DMS153 (cell line): ENCODE measurements at regions not wholly inside any gene's neighbourhood (a gene's known extent, or its start where the extent isn't known, plus 50 kb on each side); places are given as distances from the start of the nearest gene placed in this dataset.

Experiments
- DNase-seq: peaks from one replicate; lab custom pipeline; 2025; lab: John Stamatoyannopoulos, UW

DNA sequence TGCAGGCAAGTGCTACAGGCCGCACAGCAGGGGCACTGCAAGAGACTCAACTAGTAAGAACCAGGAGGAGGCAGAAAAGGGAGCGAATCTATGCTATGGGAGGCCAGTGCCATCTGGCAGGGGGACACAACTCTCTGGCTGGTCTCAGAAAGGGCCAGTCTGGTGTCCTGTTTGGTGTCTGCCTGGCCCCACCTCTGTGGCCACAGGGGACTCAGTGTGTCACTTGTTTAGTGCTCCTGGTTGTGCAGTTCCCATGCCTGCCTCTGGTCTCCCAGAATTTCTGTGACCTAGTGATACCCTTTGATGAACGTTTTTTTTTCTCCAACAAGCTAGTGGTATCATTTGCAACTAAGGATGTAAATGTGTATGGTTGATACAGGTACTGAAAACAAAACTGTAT is 59.2 kb upstream of the JCAD start:
- no peak for DNase-seq

DNA sequence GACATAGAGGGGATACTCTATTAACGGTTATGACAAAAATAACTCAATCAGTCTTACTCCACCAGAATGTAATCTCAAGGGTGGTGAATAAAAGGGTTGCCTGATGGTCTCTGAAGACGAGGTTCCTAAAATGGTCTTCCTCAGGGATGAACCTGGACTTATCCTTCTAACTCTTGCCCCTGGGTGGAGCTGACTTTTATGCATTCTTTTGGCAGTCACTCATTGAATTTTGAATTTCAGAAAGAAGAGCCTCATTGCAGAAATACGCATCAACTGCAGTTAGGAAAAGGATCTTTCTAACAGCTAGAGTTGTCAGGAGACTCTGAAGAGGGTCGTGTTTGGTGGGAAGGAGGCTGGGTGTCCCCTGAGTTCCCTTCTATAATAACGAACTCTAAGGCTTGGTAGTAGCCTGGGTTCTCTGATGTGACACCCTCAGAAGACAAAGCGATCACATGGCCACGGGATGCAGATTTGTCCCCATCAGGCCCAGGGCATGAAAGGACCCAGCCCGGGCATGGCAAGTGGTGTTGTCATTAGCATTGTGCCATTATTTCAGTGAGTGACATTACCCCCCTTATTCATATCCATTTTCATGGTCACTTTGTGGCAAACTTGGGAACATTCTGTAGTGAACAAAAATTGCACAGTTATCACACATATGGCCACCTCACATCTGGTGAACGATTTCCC is 58.6 kb upstream of the JCAD start:
- DNase-seq, result no peak

GRCh38 chr10:30116041-30116491 is 56.7 kb upstream of the JCAD start:
- DNase-seq, result no peak

DNA sequence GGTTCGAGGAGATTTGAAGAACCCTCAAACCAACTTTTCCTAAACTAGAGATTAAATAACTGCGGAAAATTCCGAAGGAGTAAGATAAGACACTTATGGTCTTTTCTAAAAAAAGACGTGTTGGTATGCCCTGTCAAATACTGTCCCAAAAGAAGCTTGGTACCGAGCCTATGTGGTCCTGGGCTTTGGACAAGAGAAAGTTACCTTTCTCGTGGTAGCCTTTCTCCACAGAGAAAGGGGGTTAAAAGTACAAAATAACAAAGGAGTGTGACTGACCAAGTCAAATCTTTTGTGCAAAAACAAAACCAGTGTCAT is 56.2 kb upstream of the JCAD start:
- no peak for DNase-seq

DNA sequence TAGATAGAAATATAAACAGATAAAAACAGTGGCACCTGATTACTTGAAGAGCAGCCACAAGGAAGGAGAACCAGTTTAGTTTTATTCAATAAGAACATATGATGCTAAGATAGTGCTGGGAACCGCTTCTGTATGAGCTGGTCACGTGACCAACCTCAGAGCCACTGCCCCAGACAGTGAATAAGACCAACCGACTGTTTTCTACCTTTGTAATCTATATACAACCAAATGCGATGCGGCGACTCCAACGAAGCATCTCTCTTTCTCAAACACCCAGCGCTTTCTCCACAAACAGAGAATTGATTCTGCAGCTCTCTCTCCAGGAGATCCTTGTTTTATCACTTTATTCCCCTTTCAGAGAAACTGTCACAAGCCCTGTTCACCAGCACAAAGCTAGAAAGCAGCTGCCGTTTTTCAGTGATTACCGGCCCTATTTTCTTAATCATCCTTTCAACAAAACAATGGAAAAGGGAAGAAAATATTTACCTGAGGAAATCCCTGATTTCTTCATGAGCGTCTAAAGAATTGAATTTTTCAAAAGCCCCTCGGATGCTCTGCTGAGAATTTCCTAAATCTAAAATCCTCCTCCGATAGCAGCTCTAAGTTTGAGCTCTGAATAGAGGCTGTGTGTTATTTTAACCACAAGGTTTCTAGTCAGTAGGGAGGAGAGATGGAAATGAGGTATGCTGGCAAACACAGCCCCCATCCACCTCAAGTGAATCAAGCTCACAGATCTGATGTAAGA is 55.7 kb upstream of the JCAD start:
- no peak for DNase-seq

GRCh38 chr10:30114401-30114800 is 55.0 kb upstream of the JCAD start:
- DNase-seq, result no peak

DNA sequence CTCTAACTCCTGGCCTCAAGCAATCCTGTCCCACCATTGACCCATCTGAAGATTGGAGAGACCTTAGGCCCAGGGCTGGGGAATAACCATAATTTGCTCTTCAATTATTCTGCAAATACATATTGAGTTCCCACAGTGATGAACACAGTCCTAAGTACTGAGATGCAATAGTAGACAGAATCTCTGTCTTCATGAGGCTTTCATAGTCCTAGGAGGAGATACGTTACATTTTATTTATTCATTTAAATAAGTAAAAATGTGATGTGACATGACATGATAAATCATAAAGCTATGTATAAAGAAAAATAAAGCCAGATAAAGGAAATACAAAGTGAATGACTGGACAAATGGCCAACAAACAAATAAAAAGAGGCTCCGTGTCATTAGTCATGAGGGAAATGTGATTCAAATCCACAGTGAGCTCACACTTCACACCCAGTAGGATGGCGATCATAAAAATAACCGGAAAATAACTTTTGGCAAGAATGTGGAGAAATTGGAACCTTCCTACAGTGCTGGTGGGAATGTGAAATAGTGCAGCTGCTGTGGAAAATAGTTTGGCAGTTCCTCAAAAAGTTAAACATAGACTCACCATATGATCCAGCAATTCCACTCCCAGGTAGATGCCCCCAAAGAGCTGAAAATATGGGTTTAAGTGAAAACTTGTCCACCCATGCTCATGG is 52.1 kb upstream of the JCAD start:
- no peak for DNase-seq
